Upper lobe of left lung (tissue), 4 donors: ENCODE measurements at regions not wholly inside any gene's neighbourhood (a gene's known extent, or its start where the extent isn't known, plus 50 kb on each side); places are given as distances from the start of the nearest gene placed in this dataset.

Experiments
- EP300 ChIP-seq, 4 donors: sonication (generic); formaldehyde crosslinking; IDR thresholded peaks; one replicate each; pipeline ENCODE4 v1.5.1; 2017; ENCODE audit warnings: antibody characterized with exemption in 4 of 4, control low read depth in 2 of 4
- POLR2A ChIP-seq, 4 donors: fragments of 450-650 bp; IDR thresholded peaks; one replicate each; pipeline ENCODE4 v1.5.1; 2016 to 2017; ENCODE audit warnings: antibody characterized with exemption in 4 of 4, mild to moderate bottlenecking in 2 of 4
- TF ChIP-seq, protein P1 (sequence below), 6 experiments: fragments of 450-650 bp in 4 of 6; fragments of 200-600 bp in 2 of 6; sonication (generic) in 2 of 6; IDR thresholded peaks; one replicate each; pipeline ENCODE4 v1.5.1; 2016 to 2019; ENCODE audit warnings: antibody characterized with exemption in 6 of 6

DNA sequence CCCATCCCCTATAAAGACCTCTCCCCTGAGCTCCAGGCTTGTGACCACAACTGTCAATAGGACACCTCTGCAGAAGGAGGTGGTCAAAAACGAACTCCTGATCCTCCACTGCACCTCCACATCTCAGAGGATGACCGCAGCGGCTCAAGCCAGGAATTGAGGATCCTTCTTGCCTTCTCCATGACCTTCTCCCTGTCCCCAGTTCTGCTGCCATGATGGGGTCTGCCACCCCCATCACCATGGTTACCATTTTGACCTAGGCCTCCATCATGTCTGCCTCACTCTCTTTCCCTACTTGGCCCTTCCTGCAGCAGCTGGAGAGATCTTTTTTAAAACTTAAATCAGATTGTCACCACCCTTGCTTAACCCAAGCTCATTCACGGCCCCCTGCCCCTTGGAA is 81.3 kb upstream of the LINGO1 start:
- TF ChIP-seq, protein P1, sequence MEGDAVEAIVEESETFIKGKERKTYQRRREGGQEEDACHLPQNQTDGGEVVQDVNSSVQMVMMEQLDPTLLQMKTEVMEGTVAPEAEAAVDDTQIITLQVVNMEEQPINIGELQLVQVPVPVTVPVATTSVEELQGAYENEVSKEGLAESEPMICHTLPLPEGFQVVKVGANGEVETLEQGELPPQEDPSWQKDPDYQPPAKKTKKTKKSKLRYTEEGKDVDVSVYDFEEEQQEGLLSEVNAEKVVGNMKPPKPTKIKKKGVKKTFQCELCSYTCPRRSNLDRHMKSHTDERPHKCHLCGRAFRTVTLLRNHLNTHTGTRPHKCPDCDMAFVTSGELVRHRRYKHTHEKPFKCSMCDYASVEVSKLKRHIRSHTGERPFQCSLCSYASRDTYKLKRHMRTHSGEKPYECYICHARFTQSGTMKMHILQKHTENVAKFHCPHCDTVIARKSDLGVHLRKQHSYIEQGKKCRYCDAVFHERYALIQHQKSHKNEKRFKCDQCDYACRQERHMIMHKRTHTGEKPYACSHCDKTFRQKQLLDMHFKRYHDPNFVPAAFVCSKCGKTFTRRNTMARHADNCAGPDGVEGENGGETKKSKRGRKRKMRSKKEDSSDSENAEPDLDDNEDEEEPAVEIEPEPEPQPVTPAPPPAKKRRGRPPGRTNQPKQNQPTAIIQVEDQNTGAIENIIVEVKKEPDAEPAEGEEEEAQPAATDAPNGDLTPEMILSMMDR (IDR thresholded peaks at IDR 0.05): no peak
- no peak for TF ChIP-seq EP300 (IDR thresholded peaks at IDR 0.05)
- TF ChIP-seq POLR2A (IDR thresholded peaks at IDR 0.05): no peak
